ENCODE measurements at regions not wholly inside any gene's neighbourhood (a gene's known extent, or its start where the extent isn't known, plus 50 kb on each side); places are given as distances from the start of the nearest gene placed in this dataset.

- H3K4me3 ChIP-seq (replicated peaks; ENCODE audit: low read depth, low read length): no peak overlapping the region
- DNase-seq (ENCODE audit: low read depth): no peak
- no peak for TF ChIP-seq CTCF (IDR thresholded peaks at IDR 0.05; ENCODE audit: low read length, missing control alignments)
Observed at GRCh38 chr18:23383494-23383893, 69.6 kb upstream of the RIOK3 start.

- no peak overlapping the region for H3K4me3 ChIP-seq (replicated peaks; ENCODE audit: low read depth, low read length)
- TF ChIP-seq CTCF (IDR thresholded peaks at IDR 0.05; ENCODE audit: low read length, missing control alignments): no peak
- DNase-seq (ENCODE audit: low read depth): no peak
Observed at GRCh38 chr18:23384778-23385736, 68.0 kb upstream of the RIOK3 start.

GRCh38 chr18:23386317-23386716 is 66.8 kb upstream of the RIOK3 start:
- no peak overlapping the region for H3K4me3 ChIP-seq (replicated peaks; ENCODE audit: low read depth, low read length)
- TF ChIP-seq CTCF (IDR thresholded peaks at IDR 0.05; ENCODE audit: low read length, missing control alignments): no peak
- DNase-seq (ENCODE audit: low read depth): peak; percentile 11

GRCh38 chr18:23387265-23387664 is 65.8 kb upstream of the RIOK3 start:
- no peak for TF ChIP-seq CTCF (IDR thresholded peaks at IDR 0.05; ENCODE audit: low read length, missing control alignments)

GRCh38 chr18:23388357-23388756 is 64.7 kb upstream of the RIOK3 start:
- no peak overlapping the region for H3K4me3 ChIP-seq (replicated peaks; ENCODE audit: low read depth, low read length)
- DNase-seq (ENCODE audit: low read depth): no peak
- no peak for TF ChIP-seq CTCF (IDR thresholded peaks at IDR 0.05; ENCODE audit: low read length, missing control alignments)

More at GRCh38 chr18:23387265-23387664, 65.8 kb upstream of the RIOK3 start:
- H3K4me3 ChIP-seq (replicated peaks; ENCODE audit: low read depth, low read length): no peak overlapping the region
- no peak for DNase-seq (ENCODE audit: low read depth)

GRCh38 chr18:23391156-23391555 is 61.9 kb upstream of the RIOK3 start:
- no peak for TF ChIP-seq CTCF (IDR thresholded peaks at IDR 0.05; ENCODE audit: low read length, missing control alignments)
- H3K4me3 ChIP-seq (replicated peaks; ENCODE audit: low read depth, low read length): no peak overlapping the region
- no peak for DNase-seq (ENCODE audit: low read depth)
